Heart left ventricle (tissue), 13 donors: ENCODE measurements at regions not wholly inside any gene's neighbourhood (a gene's known extent, or its start where the extent isn't known, plus 50 kb on each side); places are given as distances from the start of the nearest gene placed in this dataset.

Source experiments
- POLR2A ChIP-seq, 2 donors: fragments of 450-650 bp; IDR thresholded peaks; one replicate each; pipeline ENCODE4 v1.6.1; 2017; ENCODE audit warnings: antibody characterized with exemption in 2 of 2, mild to moderate bottlenecking in 2 of 2, moderate library complexity in 2 of 2
- TF ChIP-seq, protein P1 (sequence below), 12 donors: fragments of 200-600 bp; sonication (generic) in 4 of 12; IDR thresholded peaks; one replicate each; pipeline versions ENCODE4 v1.5.0 to v1.8.0; 2018 to 2022; ENCODE audit warnings: antibody characterized with exemption in 12 of 12, mild to moderate bottlenecking in 5 of 12
- donor health status: ischemic (EF 13 %, LVEDD 7.1; RV severe dilation, severe dysfunction).
- donor health status: DM: no; HTN: yes; CAD: no.
- donor health status: DM: no; HTN: no; CAD: no.
- donor health status: ischemic (EF 25% LVEDD 6.9; RV normal size, moderate dysfunction).
- donor health status: ischemic (EF 25% LVEDD 5.7; RV mildly dilated, moderate dysfunction).
- donor health status: ischemic (EF 35%, LVEDD 5.7; RV mildly dilated, moderate dysfunction).
- donor health status: nonischemic (EF 11% LVEDD 7.7; RV severe dilation, severe dysfunction).
- donor health status: DM: yes; HTN: yes; CAD: no.
- donor health status: PGD.
- donor health status: ischemic (EF 29% LVEDD 5.4; RV normal size, mild dysfunction).
- donor health status: nonischemic (EF 23%, LVEDD 6.1; RV moderate dilation, normal function).

DNA sequence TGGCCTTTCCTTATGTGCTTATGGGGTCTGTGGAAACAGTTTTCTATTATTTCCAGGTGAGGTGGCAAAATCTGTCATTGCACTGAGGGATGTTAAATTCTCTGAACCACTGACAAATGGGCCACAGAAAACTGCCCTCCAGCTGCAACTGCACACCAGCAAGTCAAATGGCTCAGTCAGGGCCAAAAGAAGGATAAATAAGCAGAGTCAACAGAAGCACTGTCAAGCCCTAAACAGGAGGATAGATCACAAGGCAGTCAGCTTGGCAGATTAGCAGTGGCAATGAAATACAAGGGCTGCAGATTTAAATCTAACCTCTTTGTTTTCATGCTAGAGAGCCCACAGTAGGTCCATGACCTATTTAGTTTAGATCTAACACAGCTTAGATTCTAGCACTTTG, 435.6 kb downstream of the ETS1 start:
- TF ChIP-seq, protein P1, sequence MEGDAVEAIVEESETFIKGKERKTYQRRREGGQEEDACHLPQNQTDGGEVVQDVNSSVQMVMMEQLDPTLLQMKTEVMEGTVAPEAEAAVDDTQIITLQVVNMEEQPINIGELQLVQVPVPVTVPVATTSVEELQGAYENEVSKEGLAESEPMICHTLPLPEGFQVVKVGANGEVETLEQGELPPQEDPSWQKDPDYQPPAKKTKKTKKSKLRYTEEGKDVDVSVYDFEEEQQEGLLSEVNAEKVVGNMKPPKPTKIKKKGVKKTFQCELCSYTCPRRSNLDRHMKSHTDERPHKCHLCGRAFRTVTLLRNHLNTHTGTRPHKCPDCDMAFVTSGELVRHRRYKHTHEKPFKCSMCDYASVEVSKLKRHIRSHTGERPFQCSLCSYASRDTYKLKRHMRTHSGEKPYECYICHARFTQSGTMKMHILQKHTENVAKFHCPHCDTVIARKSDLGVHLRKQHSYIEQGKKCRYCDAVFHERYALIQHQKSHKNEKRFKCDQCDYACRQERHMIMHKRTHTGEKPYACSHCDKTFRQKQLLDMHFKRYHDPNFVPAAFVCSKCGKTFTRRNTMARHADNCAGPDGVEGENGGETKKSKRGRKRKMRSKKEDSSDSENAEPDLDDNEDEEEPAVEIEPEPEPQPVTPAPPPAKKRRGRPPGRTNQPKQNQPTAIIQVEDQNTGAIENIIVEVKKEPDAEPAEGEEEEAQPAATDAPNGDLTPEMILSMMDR (IDR thresholded peaks at IDR 0.05): no peak
- no peak for TF ChIP-seq POLR2A (IDR thresholded peaks at IDR 0.05)
